GM12878 (cell line): ENCODE measurements at regions not wholly inside any gene's neighbourhood (a gene's known extent, or its start where the extent isn't known, plus 50 kb on each side); places are given as distances from the start of the nearest gene placed in this dataset.

Experiments used
- ATAC-seq: fragments of 200-7000 bp; cut with Tn5 transposase; 3 replicates; pipeline ENCODE4 v1.9.1; 2020; ENCODE audit warnings: mild to moderate bottlenecking, moderate library complexity
- BruUV-seq: library from RNA; stranded (reverse); fragments of 400-500 nt; replicated peaks from 2 replicates; lab custom pipeline; 2021; lab: Mats Ljungman, UMichigan
- CTCF ChIA-PET: fragments of 300-600 bp; sonication (Branson Sonifier 250); formaldehyde crosslinking; extraction: SDS; loops from one replicate; lab custom pipeline; 2021; ENCODE audit warnings: inconsistent platforms; lab: Yijun Ruan, JAX
- POLR2A ChIA-PET: fragments of 350-600 bp; formaldehyde crosslinking; extraction: SDS; loops from one replicate; lab custom pipeline; 2021; ENCODE audit warnings: inconsistent platforms; lab: Charles Lee
- RAD21 ChIA-PET: fragments of 300-600 bp; sonication (Branson Sonifier 250); formaldehyde crosslinking; loops from one replicate; lab custom pipeline; 2023; ENCODE audit warnings: antibody characterized with exemption; ENCODE audit not compliant: unreplicated experiment; lab: Charles Lee
- SMC1A ChIA-PET: fragments of 300-600 bp; sonication (Branson Sonifier 250); formaldehyde crosslinking; loops from one replicate; lab custom pipeline; 2023; ENCODE audit not compliant: unreplicated experiment, uncharacterized antibody; lab: Charles Lee
- DNase-seq: peaks from one replicate; pipeline ENCODE4 v3.0.0-alpha.2; 2011; ENCODE audit warnings: low read depth, low spot score
- FAIRE-seq: peaks from 3 replicates; lab custom pipeline; 2011; peaks lifted over from hg19 to GRCh38; lab: Jason Lieb, UNC
- H2AFZ ChIP-seq: 2 replicates; pipeline ENCODE4 v1.6.0; 2011; ENCODE audit warnings: low read depth, low read length, control low read depth; ENCODE audit not compliant: control insufficient read depth
- H3K27ac ChIP-seq: 2 replicates; pipeline ENCODE4 v1.5.1; 2011; ENCODE audit warnings: control low read depth; ENCODE audit not compliant: control insufficient read depth, insufficient read depth
- H3K27me3 ChIP-seq, 2 experiments: replicated peaks in 1 of 2; 2 replicates each; pipeline versions ENCODE4 v1.6.0 to v1.6.1; 2011; ENCODE audit warnings: low read length in 1 of 2; ENCODE audit not compliant: control insufficient read depth in 2 of 2, insufficient read depth in 2 of 2
- H3K36me3 ChIP-seq, 2 experiments: 2 replicates each; pipeline ENCODE4 v1.5.1; 2011; ENCODE audit warnings: low read length in 1 of 2; ENCODE audit not compliant: control insufficient read depth in 2 of 2, insufficient read depth in 2 of 2
- H3K4me1 ChIP-seq: 2 replicates; pipeline ENCODE4 v1.6.1; 2011; ENCODE audit warnings: mild to moderate bottlenecking, low read length, moderate library complexity, mixed read lengths; ENCODE audit not compliant: control insufficient read depth, insufficient read depth
- H3K4me2 ChIP-seq: 2 replicates; pipeline ENCODE4 v1.6.0; 2011; ENCODE audit warnings: control low read depth; ENCODE audit not compliant: control insufficient read depth, insufficient read depth
- H3K4me3 ChIP-seq: fragments of 200-600 bp; sonication (generic); 2 replicates; pipeline ENCODE4 v1.5.1; 2016
- H3K79me2 ChIP-seq: 2 replicates; pipeline ENCODE4 v1.6.0; 2011; ENCODE audit warnings: low read length; ENCODE audit not compliant: control insufficient read depth, insufficient read depth
- H3K9ac ChIP-seq: 2 replicates; pipeline ENCODE4 v1.8.0; 2011; ENCODE audit warnings: low read length, control low read depth, mixed read lengths; ENCODE audit not compliant: control insufficient read depth, insufficient read depth
- H3K9me3 ChIP-seq: replicated peaks from 3 replicates; pipeline ENCODE4 v1.5.1; 2011; ENCODE audit warnings: mild to moderate bottlenecking, low read length; ENCODE audit not compliant: control insufficient read depth, insufficient read depth
- H4K20me1 ChIP-seq: 2 replicates; pipeline ENCODE4 v1.6.0; 2011; ENCODE audit not compliant: control insufficient read depth, insufficient read depth
- BACH1 ChIP-seq: fragments of 450-650 bp; IDR thresholded peaks from 2 replicates; pipeline ENCODE4 v1.6.1; 2017; ENCODE audit warnings: mild to moderate bottlenecking, borderline replicate concordance
- CBX5 ChIP-seq: sonication (generic); IDR thresholded peaks from 2 replicates; pipeline ENCODE4 v1.6.1; 2016; ENCODE audit warnings: low read depth, moderate library complexity, mild to moderate bottlenecking, inconsistent platforms
- JUNB ChIP-seq: IDR thresholded peaks from 2 replicates; pipeline ENCODE4 v1.6.1; 2016; ENCODE audit warnings: antibody characterized with exemption, mild to moderate bottlenecking
- RUNX3 ChIP-seq: IDR thresholded peaks from 2 replicates; pipeline ENCODE4 v1.6.1; 2012; ENCODE audit warnings: low read length, inconsistent platforms
- SREBF1 ChIP-seq: IDR thresholded peaks from 2 replicates; pipeline ENCODE4 v1.6.1; 2012; ENCODE audit warnings: mild to moderate bottlenecking, low read length
- ZZZ3 ChIP-seq: IDR thresholded peaks from 2 replicates; pipeline ENCODE4 v1.6.1; 2011; ENCODE audit warnings: low read depth; ENCODE audit not compliant: control insufficient read depth, insufficient read length
- WGBS: methylation state at CpG from one replicate; pipeline ENCODE4 v1.1.6; 2016; ENCODE audit warnings: low lambda C conversion rate; ENCODE audit not compliant: insufficient replicate concordance, insufficient coverage; ENCODE audit errors: missing lambda C conversion rate; 5-methylcytosine and 5-hydroxymethylcytosine counted together
- in situ Hi-C: fragments of 300-500 bp; cut with MboI; formaldehyde crosslinking; loops from 9 replicates; pipeline ENCODE4 v1.14.3; 2018; ENCODE audit warnings: mixed read lengths
- intact Hi-C: fragments of 100-400 bp; cut with micrococcal nuclease; formaldehyde crosslinking; loops from one replicate; pipeline ENCODE4 v1.14.2; 2022; ENCODE audit not compliant: unreplicated experiment
- TF ChIP-seq, protein P1 (sequence below): fragments of 450-650 bp; formaldehyde crosslinking; IDR thresholded peaks from 2 replicates; pipeline ENCODE4 v1.4.0; 2020; ENCODE audit warnings: mild to moderate bottlenecking, moderate library complexity
- TF ChIP-seq, protein P2 (sequence below): fragments of 450-650 bp; IDR thresholded peaks from 2 replicates; pipeline ENCODE4 v1.6.1; 2017; ENCODE audit warnings: mild to moderate bottlenecking, moderate library complexity
- TF ChIP-seq, protein P3 (sequence below): IDR thresholded peaks from 2 replicates; pipeline ENCODE4 v1.6.1; 2011; ENCODE audit warnings: borderline replicate concordance, low read depth, mild to moderate bottlenecking, moderate library complexity, mixed read lengths, low read length; ENCODE audit not compliant: insufficient read depth; ENCODE audit errors: extremely low read length

DNA sequence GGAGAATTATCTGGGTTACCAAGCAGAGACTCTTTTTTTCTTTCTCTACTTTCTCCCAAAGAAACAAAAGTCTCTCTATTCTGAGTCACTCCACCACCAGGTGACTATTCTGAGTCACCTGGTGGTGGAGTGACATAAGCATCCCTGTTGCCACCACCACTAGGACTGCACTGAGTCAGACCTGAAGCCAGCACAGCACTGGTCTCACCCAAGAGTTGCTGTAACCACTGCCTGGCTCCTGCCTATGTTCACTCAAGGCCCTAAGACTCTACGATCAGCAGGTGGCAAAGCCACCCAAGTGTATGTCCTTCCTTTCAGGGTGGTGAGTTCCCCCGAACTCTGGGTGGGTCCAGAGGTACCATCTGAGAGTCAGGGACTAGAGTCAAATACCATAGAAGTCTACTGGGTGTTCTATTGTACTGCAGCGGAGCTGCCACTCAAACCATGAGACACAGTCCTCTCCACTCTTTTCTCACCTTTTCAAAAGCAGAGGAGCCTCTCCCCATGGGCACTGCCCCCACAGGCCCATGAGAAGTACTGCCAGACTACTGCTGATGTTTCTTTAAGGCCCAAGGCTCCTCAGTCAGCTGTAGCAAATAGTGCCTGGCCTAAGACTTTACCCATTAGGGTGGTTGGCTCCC, 209.6 kb upstream of the IRS4 start:
- Histone ChIP-seq H3K36me3 (no peaks in the 10 kb centered on the region), H3K4me2 (no peak overlapping the region), H4K20me1 (no peaks in the 10 kb centered on the region), H3K9me3 (no peaks in the 10 kb centered on the region), H3K27me3 (no peaks in the 10 kb centered on the region), H3K4me1 (no peaks in the 10 kb centered on the region), H2AFZ (no peak overlapping the region), H3K4me3 (no peak overlapping the region), H3K9ac (no peak overlapping the region), H3K27ac (no peak overlapping the region), H3K79me2 (no peaks in the 10 kb centered on the region)
- SMC1A ChIA-PET = no interaction called here
- BruUV-seq = no TSS peak
- ATAC-seq = peak; percentile 69
- intact Hi-C loops = no loop called here
- TF ChIP-seq, protein P1, sequence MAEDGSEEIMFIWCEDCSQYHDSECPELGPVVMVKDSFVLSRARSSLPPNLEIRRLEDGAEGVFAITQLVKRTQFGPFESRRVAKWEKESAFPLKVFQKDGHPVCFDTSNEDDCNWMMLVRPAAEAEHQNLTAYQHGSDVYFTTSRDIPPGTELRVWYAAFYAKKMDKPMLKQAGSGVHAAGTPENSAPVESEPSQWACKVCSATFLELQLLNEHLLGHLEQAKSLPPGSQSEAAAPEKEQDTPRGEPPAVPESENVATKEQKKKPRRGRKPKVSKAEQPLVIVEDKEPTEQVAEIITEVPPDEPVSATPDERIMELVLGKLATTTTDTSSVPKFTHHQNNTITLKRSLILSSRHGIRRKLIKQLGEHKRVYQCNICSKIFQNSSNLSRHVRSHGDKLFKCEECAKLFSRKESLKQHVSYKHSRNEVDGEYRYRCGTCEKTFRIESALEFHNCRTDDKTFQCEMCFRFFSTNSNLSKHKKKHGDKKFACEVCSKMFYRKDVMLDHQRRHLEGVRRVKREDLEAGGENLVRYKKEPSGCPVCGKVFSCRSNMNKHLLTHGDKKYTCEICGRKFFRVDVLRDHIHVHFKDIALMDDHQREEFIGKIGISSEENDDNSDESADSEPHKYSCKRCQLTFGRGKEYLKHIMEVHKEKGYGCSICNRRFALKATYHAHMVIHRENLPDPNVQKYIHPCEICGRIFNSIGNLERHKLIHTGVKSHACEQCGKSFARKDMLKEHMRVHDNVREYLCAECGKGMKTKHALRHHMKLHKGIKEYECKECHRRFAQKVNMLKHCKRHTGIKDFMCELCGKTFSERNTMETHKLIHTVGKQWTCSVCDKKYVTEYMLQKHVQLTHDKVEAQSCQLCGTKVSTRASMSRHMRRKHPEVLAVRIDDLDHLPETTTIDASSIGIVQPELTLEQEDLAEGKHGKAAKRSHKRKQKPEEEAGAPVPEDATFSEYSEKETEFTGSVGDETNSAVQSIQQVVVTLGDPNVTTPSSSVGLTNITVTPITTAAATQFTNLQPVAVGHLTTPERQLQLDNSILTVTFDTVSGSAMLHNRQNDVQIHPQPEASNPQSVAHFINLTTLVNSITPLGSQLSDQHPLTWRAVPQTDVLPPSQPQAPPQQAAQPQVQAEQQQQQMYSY (CRISPR knock-in tag) = no peak
- TF ChIP-seq JUNB = peak; percentile 37; the same call in 1 of the 2 replicates
- no peak for DNase-seq
- CTCF ChIA-PET = interaction anchor here (0.6 kb wide), 1 partner anchor 439 kb away, joined by 3 read pairs; no protein-coding TSS in a partner anchor
- no peak for FAIRE-seq
- POLR2A ChIA-PET = no interaction called here
- in situ Hi-C loops = no loop called here
- 18% methylated on average over 3 of the region's 3 CpGs for WGBS
- RAD21 ChIA-PET = no interaction called here

DNA sequence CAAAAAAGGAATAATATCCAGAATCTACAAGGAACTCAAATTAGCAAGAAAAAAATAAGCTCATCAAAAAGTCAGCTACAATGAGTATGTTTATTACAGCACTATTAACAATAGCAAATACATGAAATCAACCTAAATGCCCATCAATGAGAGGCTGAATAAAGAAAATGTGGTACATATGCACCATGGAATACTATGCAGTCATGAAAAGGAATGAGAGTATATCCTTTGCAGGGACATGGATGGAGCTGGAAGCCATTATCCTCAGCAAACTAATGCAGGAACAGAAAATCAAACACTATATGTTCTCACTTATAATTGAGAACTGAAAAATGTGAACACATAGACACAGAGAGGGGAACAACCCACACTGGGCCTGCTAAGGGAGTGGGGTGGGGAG, 178.4 kb upstream of the IRS4 start:
- no peak overlapping the region for H3K27ac ChIP-seq
- H3K9me3 ChIP-seq = no peaks in the 10 kb centered on the region
- no peaks in the 10 kb centered on the region for H3K4me1 ChIP-seq
- no peaks in the 10 kb centered on the region for H4K20me1 ChIP-seq
- ATAC-seq (no peak), DNase-seq (no peak), FAIRE-seq (no peak)
- intact Hi-C loops = no loop called here
- no peak overlapping the region for H3K4me2 ChIP-seq
- POLR2A ChIA-PET = no interaction called here
- H3K9ac ChIP-seq = no peak overlapping the region
- H2AFZ ChIP-seq = no peak overlapping the region
- no peaks in the 10 kb centered on the region for H3K79me2 ChIP-seq
- SMC1A ChIA-PET = no interaction called here
- BruUV-seq = no TSS peak
- RAD21 ChIA-PET = no interaction called here
- no peak overlapping the region for H3K4me3 ChIP-seq
- in situ Hi-C loops = no loop called here
- H3K36me3 ChIP-seq = no peaks in the 10 kb centered on the region
- H3K27me3 ChIP-seq = no peaks in the 10 kb centered on the region
- CTCF ChIA-PET = no interaction called here
- TF ChIP-seq RUNX3 (no peak), SREBF1 (no peak), ZZZ3 (no peak), BACH1 (no peak), CBX5 (no peak)
- TF ChIP-seq, protein P2, sequence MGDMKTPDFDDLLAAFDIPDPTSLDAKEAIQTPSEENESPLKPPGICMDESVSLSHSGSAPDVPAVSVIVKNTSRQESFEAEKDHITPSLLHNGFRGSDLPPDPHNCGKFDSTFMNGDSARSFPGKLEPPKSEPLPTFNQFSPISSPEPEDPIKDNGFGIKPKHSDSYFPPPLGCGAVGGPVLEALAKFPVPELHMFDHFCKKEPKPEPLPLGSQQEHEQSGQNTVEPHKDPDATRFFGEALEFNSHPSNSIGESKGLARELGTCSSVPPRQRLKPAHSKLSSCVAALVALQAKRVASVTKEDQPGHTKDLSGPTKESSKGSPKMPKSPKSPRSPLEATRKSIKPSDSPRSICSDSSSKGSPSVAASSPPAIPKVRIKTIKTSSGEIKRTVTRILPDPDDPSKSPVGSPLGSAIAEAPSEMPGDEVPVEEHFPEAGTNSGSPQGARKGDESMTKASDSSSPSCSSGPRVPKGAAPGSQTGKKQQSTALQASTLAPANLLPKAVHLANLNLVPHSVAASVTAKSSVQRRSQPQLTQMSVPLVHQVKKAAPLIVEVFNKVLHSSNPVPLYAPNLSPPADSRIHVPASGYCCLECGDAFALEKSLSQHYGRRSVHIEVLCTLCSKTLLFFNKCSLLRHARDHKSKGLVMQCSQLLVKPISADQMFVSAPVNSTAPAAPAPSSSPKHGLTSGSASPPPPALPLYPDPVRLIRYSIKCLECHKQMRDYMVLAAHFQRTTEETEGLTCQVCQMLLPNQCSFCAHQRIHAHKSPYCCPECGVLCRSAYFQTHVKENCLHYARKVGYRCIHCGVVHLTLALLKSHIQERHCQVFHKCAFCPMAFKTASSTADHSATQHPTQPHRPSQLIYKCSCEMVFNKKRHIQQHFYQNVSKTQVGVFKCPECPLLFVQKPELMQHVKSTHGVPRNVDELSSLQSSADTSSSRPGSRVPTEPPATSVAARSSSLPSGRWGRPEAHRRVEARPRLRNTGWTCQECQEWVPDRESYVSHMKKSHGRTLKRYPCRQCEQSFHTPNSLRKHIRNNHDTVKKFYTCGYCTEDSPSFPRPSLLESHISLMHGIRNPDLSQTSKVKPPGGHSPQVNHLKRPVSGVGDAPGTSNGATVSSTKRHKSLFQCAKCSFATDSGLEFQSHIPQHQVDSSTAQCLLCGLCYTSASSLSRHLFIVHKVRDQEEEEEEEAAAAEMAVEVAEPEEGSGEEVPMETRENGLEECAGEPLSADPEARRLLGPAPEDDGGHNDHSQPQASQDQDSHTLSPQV = no peak
- TF ChIP-seq, protein P3, sequence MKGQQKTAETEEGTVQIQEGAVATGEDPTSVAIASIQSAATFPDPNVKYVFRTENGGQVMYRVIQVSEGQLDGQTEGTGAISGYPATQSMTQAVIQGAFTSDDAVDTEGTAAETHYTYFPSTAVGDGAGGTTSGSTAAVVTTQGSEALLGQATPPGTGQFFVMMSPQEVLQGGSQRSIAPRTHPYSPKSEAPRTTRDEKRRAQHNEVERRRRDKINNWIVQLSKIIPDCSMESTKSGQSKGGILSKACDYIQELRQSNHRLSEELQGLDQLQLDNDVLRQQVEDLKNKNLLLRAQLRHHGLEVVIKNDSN = no peak
